CD4-positive, CD25-positive, alpha-beta regulatory T cell (primary cell): ENCODE measurements at regions not wholly inside any gene's neighbourhood (a gene's known extent, or its start where the extent isn't known, plus 50 kb on each side); places are given as distances from the start of the nearest gene placed in this dataset.

Source experiments
- ATAC-seq, 2 donors: fragments of 150-1000 bp; cut with Tn5 transposase; one replicate each; pipeline ENCODE4 v1.10.0; 2021; ENCODE audit warnings: low read depth in 2 of 2, moderate number of reproducible peaks in 2 of 2, moderate library complexity in 1 of 2
- DNase-seq, 3 donors: peaks; one replicate each; pipeline versions ENCODE4 v3.0.0 to v3.0.0-alpha.2; 2012 to 2022; ENCODE audit warnings: mixed read lengths in 1 of 3
- H3K27ac ChIP-seq: one replicate; pipeline ENCODE4 v1.7.0; 2013; ENCODE audit warnings: mild to moderate bottlenecking, low read length; ENCODE audit not compliant: insufficient read depth, poor library complexity, severe bottlenecking
- H3K27me3 ChIP-seq: one replicate; pipeline ENCODE4 v1.7.0; 2013; ENCODE audit warnings: low read length; ENCODE audit not compliant: control insufficient read depth, insufficient read depth
- H3K36me3 ChIP-seq: one replicate; pipeline ENCODE4 v1.7.0; 2013; ENCODE audit warnings: mild to moderate bottlenecking, low read length, moderate library complexity; ENCODE audit not compliant: control insufficient read depth, insufficient read depth
- H3K4me1 ChIP-seq: 2 replicates; pipeline ENCODE4 v1.7.0; 2013; ENCODE audit warnings: mild to moderate bottlenecking, low read length; ENCODE audit not compliant: insufficient read depth, control insufficient read depth, poor library complexity, severe bottlenecking
- H3K4me3 ChIP-seq: one replicate; pipeline ENCODE4 v1.7.0; 2013; ENCODE audit warnings: low read depth, mild to moderate bottlenecking, low read length, moderate library complexity
- H3K9me3 ChIP-seq, 2 experiments: 1 replicate in 1 of 2; 2 replicates in 1 of 2; pipeline ENCODE4 v1.7.0; 2013; ENCODE audit warnings: low read length in 2 of 2, mild to moderate bottlenecking in 1 of 2, moderate library complexity in 1 of 2; ENCODE audit not compliant: control insufficient read depth in 2 of 2
- H3K27ac Mint-ChIP-seq, 3 donors: one replicate each; pipeline ENCODE4 v1.8.0; 2020 to 2022; ENCODE audit warnings: mild to moderate bottlenecking in 3 of 3, mixed read lengths in 3 of 3, moderate library complexity in 2 of 3
- H3K27me3 Mint-ChIP-seq: one replicate; pipeline ENCODE4 v1.8.0; 2022; ENCODE audit warnings: mild to moderate bottlenecking, mixed read lengths
- H3K36me3 Mint-ChIP-seq: one replicate; pipeline ENCODE4 v1.8.0; 2020; ENCODE audit warnings: mixed read lengths
- H3K4me1 Mint-ChIP-seq, 4 donors: one replicate each; pipeline ENCODE4 v1.8.0; 2020 to 2022; ENCODE audit warnings: mixed read lengths in 4 of 4, mild to moderate bottlenecking in 1 of 4
- H3K4me3 Mint-ChIP-seq, 4 donors: one replicate each; pipeline ENCODE4 v1.8.0; 2020 to 2022; ENCODE audit warnings: mild to moderate bottlenecking in 4 of 4, mixed read lengths in 4 of 4, moderate library complexity in 3 of 4
- H3K9me3 Mint-ChIP-seq, 7 donors: one replicate each; pipeline ENCODE4 v1.8.0; 2020 to 2022; ENCODE audit warnings: mixed read lengths in 7 of 7, mild to moderate bottlenecking in 3 of 7, moderate library complexity in 2 of 7

- Mint-ChIP-seq H3K27me3 (peaks cover 49% of the 10 kb centered on the region), H3K9me3 (peaks cover 0 to 3% (median 0%) of the 10 kb centered on the region in 7 donors), H3K4me3 (no peak overlapping the region), H3K36me3 (no peaks in the 10 kb centered on the region), H3K4me1 (no peaks in the 10 kb centered on the region), H3K27ac (no peak overlapping the region)
- ATAC-seq (no peak), DNase-seq (no peak)
- Histone ChIP-seq H3K9me3 (no peaks in the 10 kb centered on the region), H3K36me3 (no peaks in the 10 kb centered on the region), H3K4me3 (no peak overlapping the region), H3K4me1 (no peaks in the 10 kb centered on the region), H3K27ac (no peak overlapping the region), H3K27me3 (peaks cover 6% of the 10 kb centered on the region)
These were observed 153.8 kb upstream of the ZBED5 start for GRCh38 chr11:11011617-11012016.

DNA sequence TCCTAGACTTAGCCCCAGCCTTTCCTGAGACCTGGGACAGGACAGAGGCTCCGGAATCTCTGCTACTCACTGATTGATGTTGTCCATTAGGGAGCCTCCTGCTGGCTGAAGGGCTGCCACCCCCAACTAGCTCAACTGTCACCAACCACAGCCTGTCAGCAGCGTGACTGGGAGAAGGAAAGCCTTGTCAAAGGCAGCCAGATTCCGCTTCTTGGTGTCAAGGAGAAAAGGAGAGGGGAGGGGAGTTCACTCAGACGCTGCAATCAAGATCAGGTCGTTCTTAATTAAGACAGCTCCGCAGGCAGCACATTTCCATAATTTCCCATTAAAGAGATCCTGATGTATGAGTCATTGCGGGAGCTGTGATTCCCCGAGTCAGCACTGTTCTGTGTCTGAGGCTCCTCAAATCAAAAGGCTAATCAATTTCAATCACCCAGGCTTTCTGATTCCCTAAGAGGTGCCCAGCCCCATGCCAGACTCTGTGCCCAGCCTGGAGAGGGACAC is 152.8 kb upstream of the ZBED5 start:
- H3K4me3 Mint-ChIP-seq: no peak overlapping the region
- DNase-seq: peak in 1 of 3 donors; percentile 4
- no peak for ATAC-seq

GRCh38 chr11:11009179-11009578 is 151.3 kb upstream of the ZBED5 start:
- peaks cover 0 to 5% (median 0%) of the 10 kb centered on the region in 7 donors for H3K9me3 Mint-ChIP-seq
- no peaks in the 10 kb centered on the region for H3K36me3 ChIP-seq
- ATAC-seq: no peak
- no peaks in the 10 kb centered on the region for H3K9me3 ChIP-seq
- H3K27ac Mint-ChIP-seq: no peak overlapping the region
- peaks cover 52% of the 10 kb centered on the region for H3K27me3 Mint-ChIP-seq
- H3K27me3 ChIP-seq: peaks cover 6% of the 10 kb centered on the region
- no peaks in the 10 kb centered on the region for H3K4me1 ChIP-seq
- DNase-seq: no peak
- H3K4me3 ChIP-seq: no peak overlapping the region
- H3K4me1 Mint-ChIP-seq: no peaks in the 10 kb centered on the region
- H3K4me3 Mint-ChIP-seq: no peak overlapping the region
- H3K36me3 Mint-ChIP-seq: no peaks in the 10 kb centered on the region
- no peak overlapping the region for H3K27ac ChIP-seq

More for the DNA sequence above, 152.8 kb upstream of the ZBED5 start:
- Histone ChIP-seq H3K4me1 (no peaks in the 10 kb centered on the region), H3K27ac (no peak overlapping the region), H3K9me3 (no peaks in the 10 kb centered on the region), H3K27me3 (peaks cover 6% of the 10 kb centered on the region), H3K4me3 (no peak overlapping the region), H3K36me3 (no peaks in the 10 kb centered on the region)
- no peak overlapping the region for H3K27ac Mint-ChIP-seq
- H3K27me3 Mint-ChIP-seq: peaks cover 52% of the 10 kb centered on the region
- no peaks in the 10 kb centered on the region for H3K36me3 Mint-ChIP-seq
- no peaks in the 10 kb centered on the region for H3K4me1 Mint-ChIP-seq
- peaks cover 0 to 6% (median 0%) of the 10 kb centered on the region in 7 donors for H3K9me3 Mint-ChIP-seq

DNA sequence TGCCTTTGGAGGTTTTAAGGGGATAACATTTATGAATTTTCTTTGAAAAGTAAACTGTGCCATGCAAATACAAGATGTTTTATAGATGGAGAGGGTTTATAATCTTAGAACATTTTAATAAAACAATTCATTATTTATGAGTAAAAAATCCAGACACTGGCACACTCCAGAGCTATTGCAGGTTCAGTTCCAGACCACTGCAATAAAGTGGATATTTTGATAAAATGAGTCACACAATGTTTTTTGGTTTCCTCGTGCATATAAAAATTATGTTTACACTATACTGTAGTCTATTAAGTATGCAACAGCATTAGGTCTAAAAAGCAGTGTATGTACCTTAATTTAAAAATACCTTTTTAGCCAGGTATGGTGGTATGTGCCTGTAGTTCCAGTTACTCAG is 146.2 kb upstream of the ZBED5 start:
- Histone ChIP-seq H3K36me3 (no peaks in the 10 kb centered on the region), H3K27ac (no peak overlapping the region), H3K27me3 (peaks cover 5% of the 10 kb centered on the region), H3K4me3 (no peak overlapping the region), H3K4me1 (no peaks in the 10 kb centered on the region), H3K9me3 (no peaks in the 10 kb centered on the region)
- Mint-ChIP-seq H3K36me3 (no peaks in the 10 kb centered on the region), H3K9me3 (peaks cover 0 to 6% (median 0%) of the 10 kb centered on the region in 7 donors), H3K27ac (no peak overlapping the region), H3K4me3 (no peak overlapping the region), H3K4me1 (no peaks in the 10 kb centered on the region), H3K27me3 (peaks cover 34% of the 10 kb centered on the region)
- ATAC-seq: no peak
- DNase-seq: no peak

GRCh38 chr11:11003226-11003625 is 145.4 kb upstream of the ZBED5 start:
- H3K36me3 ChIP-seq: no peaks in the 10 kb centered on the region
- DNase-seq (no peak), ATAC-seq (no peak)
- Mint-ChIP-seq H3K4me3 (no peak overlapping the region), H3K4me1 (no peaks in the 10 kb centered on the region), H3K9me3 (peaks cover 0 to 6% (median 0%) of the 10 kb centered on the region in 7 donors), H3K27me3 (peaks cover 35% of the 10 kb centered on the region), H3K36me3 (no peaks in the 10 kb centered on the region), H3K27ac (no peak overlapping the region)
- peaks cover 4% of the 10 kb centered on the region for H3K27me3 ChIP-seq
- H3K4me3 ChIP-seq: no peak overlapping the region
- no peaks in the 10 kb centered on the region for H3K9me3 ChIP-seq
- no peaks in the 10 kb centered on the region for H3K4me1 ChIP-seq
- no peak overlapping the region for H3K27ac ChIP-seq

DNA sequence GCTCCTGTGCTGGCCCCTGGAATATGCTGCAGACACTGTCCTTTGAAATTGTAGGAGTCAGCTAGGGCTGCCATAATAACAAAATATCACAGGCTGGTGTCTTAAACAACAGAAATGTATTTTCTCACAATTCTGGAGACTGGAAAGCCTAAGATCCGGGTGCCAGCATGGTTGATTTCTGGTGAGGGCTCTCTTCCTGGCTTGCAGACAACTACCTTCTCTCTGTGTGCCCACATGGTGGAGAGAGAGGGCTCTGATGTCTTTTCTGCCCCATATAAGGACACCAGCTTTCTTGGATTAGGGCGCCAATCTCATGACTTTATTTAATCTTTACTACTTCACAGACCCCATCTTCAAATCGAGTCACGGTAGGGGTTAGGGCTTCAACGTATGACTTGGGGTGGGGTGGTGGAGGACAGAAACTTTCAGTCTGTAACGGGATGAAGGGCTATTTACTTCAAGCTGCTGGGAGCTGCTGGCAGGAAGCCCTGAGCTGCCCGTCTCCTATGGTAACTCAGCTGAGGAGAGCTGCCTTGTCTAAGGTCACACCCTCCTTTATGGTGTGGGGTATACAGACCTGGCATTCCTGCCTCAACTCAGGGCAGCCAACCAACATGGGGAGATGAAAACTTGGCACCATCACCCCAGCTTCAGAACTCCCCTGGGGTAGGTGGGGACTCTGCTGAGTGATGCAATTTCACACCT is 142.9 kb upstream of the ZBED5 start:
- Mint-ChIP-seq H3K4me3 (no peak overlapping the region), H3K9me3 (peaks cover 0 to 2% (median 0%) of the 10 kb centered on the region in 7 donors), H3K27me3 (peaks cover 33% of the 10 kb centered on the region), H3K36me3 (no peaks in the 10 kb centered on the region), H3K27ac (no peak overlapping the region), H3K4me1 (no peaks in the 10 kb centered on the region)
- Histone ChIP-seq H3K27ac (no peak overlapping the region), H3K4me1 (no peaks in the 10 kb centered on the region), H3K9me3 (no peaks in the 10 kb centered on the region), H3K36me3 (no peaks in the 10 kb centered on the region), H3K27me3 (peaks cover 4% of the 10 kb centered on the region), H3K4me3 (no peak overlapping the region)
- DNase-seq: no peak
- ATAC-seq: no peak

DNA sequence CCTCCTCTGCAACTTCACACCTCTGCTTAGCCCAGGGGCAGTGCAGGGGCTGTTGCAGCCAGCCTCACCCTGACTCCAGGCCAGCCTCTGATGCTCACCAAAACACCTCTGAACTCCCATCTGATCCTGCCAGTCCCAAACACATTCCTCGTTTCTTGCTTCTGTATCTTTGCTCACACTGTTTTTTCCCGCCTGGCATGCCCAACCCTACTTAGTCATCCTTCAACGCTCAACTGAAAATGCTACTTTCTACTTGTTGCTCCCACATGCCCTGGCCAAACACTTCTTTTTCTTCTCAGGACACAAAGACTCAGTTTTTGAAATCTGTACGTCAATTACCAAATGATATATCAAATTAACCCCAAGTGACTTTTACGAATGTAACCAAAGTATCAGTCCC is 140.8 kb upstream of the ZBED5 start:
- Histone ChIP-seq H3K27me3 (peaks cover 4% of the 10 kb centered on the region), H3K36me3 (no peaks in the 10 kb centered on the region), H3K4me3 (no peak overlapping the region), H3K27ac (no peak overlapping the region), H3K4me1 (no peaks in the 10 kb centered on the region), H3K9me3 (no peaks in the 10 kb centered on the region)
- DNase-seq: no peak
- Mint-ChIP-seq H3K4me3 (no peak overlapping the region), H3K27me3 (peaks cover 32% of the 10 kb centered on the region), H3K9me3 (peaks cover 0 to 2% (median 0%) of the 10 kb centered on the region in 7 donors), H3K4me1 (no peaks in the 10 kb centered on the region), H3K27ac (no peak overlapping the region), H3K36me3 (no peaks in the 10 kb centered on the region)
- ATAC-seq: no peak

- no peaks in the 10 kb centered on the region for H3K36me3 Mint-ChIP-seq
- no peak overlapping the region for H3K4me3 ChIP-seq
- no peak for ATAC-seq
- H3K4me3 Mint-ChIP-seq: no peak overlapping the region
- H3K27ac Mint-ChIP-seq: no peak overlapping the region
- H3K27me3 ChIP-seq: peaks cover 4% of the 10 kb centered on the region
- H3K27ac ChIP-seq: no peak overlapping the region
- H3K9me3 ChIP-seq: no peaks in the 10 kb centered on the region
- peaks cover 25% of the 10 kb centered on the region for H3K27me3 Mint-ChIP-seq
- no peaks in the 10 kb centered on the region for H3K9me3 Mint-ChIP-seq
- no peaks in the 10 kb centered on the region for H3K36me3 ChIP-seq
- no peaks in the 10 kb centered on the region for H3K4me1 ChIP-seq
- H3K4me1 Mint-ChIP-seq: no peaks in the 10 kb centered on the region
- no peak for DNase-seq
These were observed 138.8 kb upstream of the ZBED5 start for GRCh38 chr11:10996678-10997077.
